ENCODE measurements at regions not wholly inside any gene's neighbourhood (a gene's known extent, or its start where the extent isn't known, plus 50 kb on each side); places are given as distances from the start of the nearest gene placed in this dataset.

DNA sequence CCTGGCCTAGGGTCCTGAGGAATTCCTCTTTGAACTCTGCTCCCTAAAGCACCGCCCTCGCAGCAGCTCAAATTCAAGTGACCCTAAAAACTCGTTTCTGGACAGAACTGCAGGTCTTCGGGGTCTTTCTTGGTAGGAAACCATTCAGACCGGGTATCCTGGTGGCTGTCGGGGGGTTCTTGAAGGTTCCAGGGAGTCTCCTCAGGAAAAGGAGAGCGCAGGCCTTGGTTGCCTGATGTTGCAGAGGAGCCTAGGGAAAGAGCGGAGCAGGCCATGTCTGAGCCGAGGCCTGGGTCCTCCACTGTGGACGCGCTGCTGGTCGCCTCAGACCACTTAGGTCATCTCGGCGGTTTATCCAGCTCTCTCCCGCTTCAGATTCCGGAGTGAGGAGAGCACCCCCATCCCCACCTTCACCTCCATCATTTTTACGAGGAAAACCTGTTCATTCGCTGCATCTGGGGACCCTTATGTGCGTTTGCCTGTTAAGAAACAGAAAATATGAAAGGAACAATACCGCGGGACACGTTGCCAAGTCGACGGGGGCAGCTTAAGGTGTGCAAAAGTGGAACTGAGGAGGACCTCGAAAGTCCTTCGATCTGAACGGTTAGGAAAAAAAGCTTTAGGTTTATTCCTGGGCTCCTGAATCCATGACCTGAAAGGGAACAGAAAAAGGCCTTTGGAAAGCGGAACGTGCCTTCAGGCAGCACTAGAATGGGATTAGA lies 299.4 kb downstream of the PARP8 start:
- Histone ChIP-seq H3K36me3 (ENCODE audit: control insufficient read depth, insufficient read depth, low read length) (no peaks in the 10 kb centered on the region), H3K9ac (ENCODE audit: low read length) (no peak overlapping the region), H3K4me3 (ENCODE audit: low read depth, low read length) (peak overlapping the region; percentile 77), H3K9me3 (ENCODE audit: control insufficient read depth, insufficient read depth, low read depth, low read length) (no peaks in the 10 kb centered on the region), H3K27ac (ENCODE audit: low read depth, low read length) (no peak overlapping the region), H3K27me3 (ENCODE audit: control insufficient read depth, insufficient read depth, low read length) (peaks cover 93% of the 10 kb centered on the region), H3K4me1 (ENCODE audit: control insufficient read depth, insufficient read depth, low read length) (peaks cover 45% of the 10 kb centered on the region)

DNA sequence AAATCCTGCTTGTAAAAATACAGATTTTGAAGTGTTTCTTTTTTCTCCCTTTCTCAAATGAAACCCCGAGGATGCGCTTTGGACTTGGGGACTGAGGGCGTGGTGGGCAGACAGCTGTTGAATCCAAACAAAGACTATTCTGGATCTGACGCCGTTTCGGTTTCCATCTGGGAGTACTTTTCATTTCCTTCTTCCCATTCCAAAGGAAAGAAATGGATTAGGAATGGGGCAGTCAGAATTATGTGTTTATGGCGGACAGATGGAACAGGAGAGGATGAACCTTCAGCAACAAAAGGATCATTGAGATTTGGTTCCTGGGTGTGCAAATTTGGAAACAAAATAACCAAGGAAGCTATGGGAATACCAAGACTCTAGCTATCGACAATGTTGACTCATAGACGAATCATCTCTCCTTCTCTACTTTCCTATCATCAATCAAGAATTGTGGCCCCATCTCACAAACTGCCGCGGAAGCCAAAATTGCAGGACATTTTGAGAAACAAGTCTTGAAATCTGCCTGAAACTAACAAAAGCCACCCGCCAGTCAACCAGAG lies 300.6 kb downstream of the PARP8 start:
- H3K4me3 ChIP-seq (ENCODE audit: low read depth, low read length), result peak overlapping the region; percentile 77

DNA sequence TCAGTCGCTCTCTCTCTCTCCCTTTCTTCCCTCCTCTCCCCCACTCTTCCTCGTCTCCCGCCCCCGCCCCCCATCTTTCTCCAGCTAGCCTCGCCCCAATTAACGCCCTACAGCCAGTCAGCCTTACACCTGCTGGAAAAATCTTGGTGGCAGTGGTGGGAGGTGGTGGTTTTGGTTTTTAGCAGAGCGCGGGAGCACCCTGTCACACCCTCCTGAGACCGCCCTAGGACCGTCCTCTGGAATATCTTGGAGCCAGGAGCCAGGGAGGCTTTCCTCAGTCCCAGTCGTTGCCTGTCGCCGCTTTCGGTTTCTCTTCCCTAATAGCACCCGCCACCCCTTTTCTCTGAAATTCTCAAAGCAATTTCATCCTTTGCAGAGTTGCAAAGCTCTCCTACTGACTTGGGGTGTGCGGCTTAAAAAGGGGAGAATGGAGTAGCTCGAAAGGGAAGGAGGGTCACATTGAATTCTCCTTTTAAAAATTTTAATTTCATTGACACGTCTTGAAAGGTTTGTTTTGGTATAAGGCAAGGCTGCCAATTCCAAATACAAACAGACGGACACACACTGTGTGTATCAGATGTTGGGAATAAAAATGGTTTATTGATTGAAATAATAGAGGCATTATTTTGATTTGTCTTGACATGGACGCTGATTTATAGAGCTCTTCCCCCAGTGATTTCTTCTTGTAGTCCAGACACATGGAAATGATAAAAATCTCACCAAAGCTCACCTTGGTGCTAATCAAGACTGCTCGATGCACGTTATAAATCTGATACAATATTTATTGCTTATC lies 301.3 kb downstream of the PARP8 start:
- Histone ChIP-seq H3K4me1 (ENCODE audit: control insufficient read depth, insufficient read depth, low read length) (peaks cover 45% of the 10 kb centered on the region), H3K36me3 (ENCODE audit: control insufficient read depth, insufficient read depth, low read length) (no peaks in the 10 kb centered on the region), H3K27me3 (ENCODE audit: control insufficient read depth, insufficient read depth, low read length) (peaks cover 92% of the 10 kb centered on the region), H3K9ac (ENCODE audit: low read length) (no peak overlapping the region), H3K27ac (ENCODE audit: low read depth, low read length) (no peak overlapping the region), H3K9me3 (ENCODE audit: control insufficient read depth, insufficient read depth, low read depth, low read length) (no peaks in the 10 kb centered on the region), H3K4me3 (ENCODE audit: low read depth, low read length) (peak overlapping the region; percentile 77)

More for the DNA sequence above, 300.6 kb downstream of the PARP8 start:
- no peak overlapping the region for H3K27ac ChIP-seq (ENCODE audit: low read depth, low read length)
- peaks cover 45% of the 10 kb centered on the region for H3K4me1 ChIP-seq (ENCODE audit: control insufficient read depth, insufficient read depth, low read length)
- H3K9ac ChIP-seq (ENCODE audit: low read length), result no peak overlapping the region
- H3K27me3 ChIP-seq (ENCODE audit: control insufficient read depth, insufficient read depth, low read length), result peaks cover 90% of the 10 kb centered on the region
- H3K36me3 ChIP-seq (ENCODE audit: control insufficient read depth, insufficient read depth, low read length), result no peaks in the 10 kb centered on the region
- no peaks in the 10 kb centered on the region for H3K9me3 ChIP-seq (ENCODE audit: control insufficient read depth, insufficient read depth, low read depth, low read length)

DNA sequence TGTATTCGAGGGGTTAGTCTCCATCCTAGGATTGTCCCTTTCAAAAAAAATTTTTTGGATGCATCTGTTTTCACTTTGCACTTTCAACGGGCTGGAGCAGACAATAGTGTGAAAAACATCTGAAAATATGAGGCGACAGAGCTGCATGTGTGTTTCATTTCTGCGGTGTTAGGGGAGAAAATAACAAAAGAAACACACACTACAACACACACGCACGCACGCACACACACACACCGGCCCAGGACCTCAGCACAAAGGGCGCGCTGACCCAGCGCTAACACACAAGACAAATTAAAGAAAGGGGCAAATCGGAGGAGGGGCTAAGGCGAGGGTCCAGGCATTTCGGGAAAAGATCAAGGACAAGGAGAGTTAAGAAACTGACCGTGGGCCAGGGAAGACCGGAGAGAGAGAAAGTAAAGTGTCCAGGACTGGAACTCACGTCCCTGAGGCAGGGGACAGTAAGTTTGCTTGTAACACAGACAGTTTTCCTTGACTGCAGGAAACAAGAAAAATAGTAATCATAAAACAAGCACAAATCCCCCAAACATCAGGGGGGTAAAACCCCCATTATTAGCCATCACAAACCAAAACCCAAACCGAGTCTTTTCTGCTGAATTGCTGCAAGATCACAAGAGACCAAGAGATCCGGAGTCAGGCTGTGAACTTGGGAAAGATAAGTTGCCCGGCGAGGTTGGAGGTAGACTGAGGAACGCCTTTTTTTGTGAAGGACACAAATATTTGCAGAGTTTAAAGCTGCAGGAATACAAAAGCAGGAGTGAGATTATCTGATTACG lies 302.1 kb downstream of the PARP8 start:
- peak overlapping the region; percentile 1 for H3K9ac ChIP-seq (ENCODE audit: low read length)
- no peaks in the 10 kb centered on the region for H3K9me3 ChIP-seq (ENCODE audit: control insufficient read depth, insufficient read depth, low read depth, low read length)
- peaks cover 45% of the 10 kb centered on the region for H3K4me1 ChIP-seq (ENCODE audit: control insufficient read depth, insufficient read depth, low read length)
- no peak overlapping the region for H3K27ac ChIP-seq (ENCODE audit: low read depth, low read length)
- no peaks in the 10 kb centered on the region for H3K36me3 ChIP-seq (ENCODE audit: control insufficient read depth, insufficient read depth, low read length)
- peak overlapping the region; percentile 77 for H3K4me3 ChIP-seq (ENCODE audit: low read depth, low read length)
- H3K27me3 ChIP-seq (ENCODE audit: control insufficient read depth, insufficient read depth, low read length), result peaks cover 89% of the 10 kb centered on the region

DNA sequence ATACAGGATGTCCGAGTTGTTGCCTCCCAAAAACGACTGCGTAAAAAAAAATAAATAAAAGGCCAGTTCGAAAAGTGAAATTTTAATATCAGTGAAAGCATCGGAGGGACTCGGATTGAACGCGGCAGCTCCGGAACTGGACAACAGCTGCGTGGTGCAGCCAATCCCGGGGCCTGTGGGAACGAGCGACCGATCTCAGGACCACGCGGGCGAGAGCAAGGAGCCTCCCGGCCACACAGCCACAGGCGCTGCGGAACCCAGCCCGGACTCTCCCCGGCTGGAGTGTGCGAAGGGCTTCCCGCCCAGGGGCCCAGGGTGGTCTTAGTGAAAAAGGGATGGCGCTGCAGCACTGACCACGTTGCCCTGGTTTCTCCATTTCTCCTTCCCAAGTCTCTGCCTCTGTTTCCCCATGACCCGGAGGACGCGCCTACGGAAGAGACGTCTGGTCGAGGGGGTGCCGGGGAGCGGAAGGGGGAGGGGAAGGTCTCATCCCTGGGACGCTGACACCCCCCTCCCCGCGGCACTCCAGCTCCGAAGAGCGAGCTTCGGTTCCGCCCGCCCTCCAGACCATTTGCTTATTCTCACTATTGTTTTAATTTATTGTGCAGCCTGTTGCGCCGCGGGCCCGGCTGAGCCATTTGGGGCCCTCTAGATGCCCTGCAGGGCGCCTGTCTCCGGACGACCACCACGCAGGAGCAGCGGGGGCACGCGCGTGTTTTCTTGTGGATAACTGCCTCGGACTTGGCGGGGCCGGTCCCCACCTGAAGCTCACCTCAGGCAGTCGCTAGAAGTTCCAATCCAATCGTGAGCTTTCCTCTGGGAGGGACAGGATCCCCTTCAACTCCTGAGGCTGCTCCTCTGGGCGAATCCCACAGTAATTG lies 303.0 kb downstream of the PARP8 start:
- no peaks in the 10 kb centered on the region for H3K9me3 ChIP-seq (ENCODE audit: control insufficient read depth, insufficient read depth, low read depth, low read length)
- H3K4me1 ChIP-seq (ENCODE audit: control insufficient read depth, insufficient read depth, low read length), result peaks cover 41% of the 10 kb centered on the region
- peak overlapping the region; percentile 77 for H3K4me3 ChIP-seq (ENCODE audit: low read depth, low read length)
- no peak overlapping the region for H3K27ac ChIP-seq (ENCODE audit: low read depth, low read length)
- peaks cover 80% of the 10 kb centered on the region for H3K27me3 ChIP-seq (ENCODE audit: control insufficient read depth, insufficient read depth, low read length)
- H3K36me3 ChIP-seq (ENCODE audit: control insufficient read depth, insufficient read depth, low read length), result no peaks in the 10 kb centered on the region
- peak overlapping the region; percentile 50 for H3K9ac ChIP-seq (ENCODE audit: low read length)

DNA sequence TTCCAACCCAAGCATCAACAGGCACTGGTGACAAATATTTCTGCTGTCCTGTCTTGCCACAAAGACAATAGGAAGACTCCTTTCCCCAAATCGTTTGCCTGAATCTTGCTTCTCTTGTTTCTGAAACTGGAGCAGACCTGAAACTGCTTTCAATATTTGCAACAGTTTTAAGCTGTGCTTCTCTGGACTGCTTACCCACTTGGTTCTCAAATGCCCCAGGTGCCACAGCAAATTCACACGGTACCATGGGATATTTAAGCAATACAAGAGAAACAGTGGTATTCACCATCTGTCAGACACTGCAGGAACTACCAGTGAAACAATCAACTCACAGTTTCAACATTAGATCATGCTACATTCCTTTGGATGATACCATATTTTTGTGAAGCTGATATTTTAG lies 309.4 kb downstream of the PARP8 start:
- no peaks in the 10 kb centered on the region for H3K9me3 ChIP-seq (ENCODE audit: control insufficient read depth, insufficient read depth, low read depth, low read length)
- no peak overlapping the region for H3K27ac ChIP-seq (ENCODE audit: low read depth, low read length)
- H3K4me1 ChIP-seq (ENCODE audit: control insufficient read depth, insufficient read depth, low read length), result no peaks in the 10 kb centered on the region
- H3K4me3 ChIP-seq (ENCODE audit: low read depth, low read length), result no peak overlapping the region
- peaks cover 27% of the 10 kb centered on the region for H3K27me3 ChIP-seq (ENCODE audit: control insufficient read depth, insufficient read depth, low read length)
- H3K9ac ChIP-seq (ENCODE audit: low read length), result no peak overlapping the region
- no peaks in the 10 kb centered on the region for H3K36me3 ChIP-seq (ENCODE audit: control insufficient read depth, insufficient read depth, low read length)

DNA sequence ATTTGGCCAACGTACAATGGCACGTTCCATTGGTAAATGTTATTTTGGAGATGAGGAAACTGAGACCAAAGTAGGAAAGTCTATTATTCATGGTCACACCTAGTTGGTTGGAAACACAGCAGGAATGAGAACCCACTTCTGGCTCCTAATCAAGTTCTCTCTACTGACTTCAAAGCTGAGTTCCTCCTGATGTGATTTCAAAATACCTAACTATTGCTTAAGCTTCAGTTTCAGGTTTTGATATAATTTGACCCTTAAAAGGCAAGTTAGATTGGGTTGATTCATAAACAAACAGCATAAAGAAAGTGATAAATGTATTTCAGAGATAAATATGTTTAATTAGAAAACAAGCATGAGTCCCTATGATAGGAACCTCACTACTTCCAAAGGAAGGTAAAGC lies 312.5 kb downstream of the PARP8 start:
- Histone ChIP-seq H3K9me3 (ENCODE audit: control insufficient read depth, insufficient read depth, low read depth, low read length) (peaks cover 14% of the 10 kb centered on the region; the same call in 1 of the 2 replicates), H3K27ac (ENCODE audit: low read depth, low read length) (no peak overlapping the region), H3K27me3 (ENCODE audit: control insufficient read depth, insufficient read depth, low read length) (peaks cover 11% of the 10 kb centered on the region), H3K36me3 (ENCODE audit: control insufficient read depth, insufficient read depth, low read length) (no peaks in the 10 kb centered on the region), H3K9ac (ENCODE audit: low read length) (no peak overlapping the region), H3K4me3 (ENCODE audit: low read depth, low read length) (no peak overlapping the region), H3K4me1 (ENCODE audit: control insufficient read depth, insufficient read depth, low read length) (no peaks in the 10 kb centered on the region)

DNA sequence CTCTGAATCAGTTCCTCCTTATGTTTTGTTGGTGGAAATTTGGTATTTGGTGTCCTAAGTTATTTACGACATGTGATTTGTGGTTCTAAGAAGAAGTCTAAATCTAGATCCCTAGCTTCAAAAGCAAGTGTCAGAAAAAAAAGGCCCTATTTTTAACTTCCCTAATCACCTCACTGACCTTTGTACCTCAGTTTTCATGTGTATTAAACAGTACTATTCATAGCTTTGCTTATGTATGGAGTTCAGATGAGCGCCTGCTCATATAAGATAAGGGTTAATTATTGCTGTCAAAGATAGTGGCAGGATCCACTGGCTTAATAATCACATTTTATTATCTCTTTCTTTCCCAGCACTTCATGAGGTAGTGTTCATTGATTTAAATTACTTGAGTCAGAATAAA lies 318.2 kb downstream of the PARP8 start:
- Histone ChIP-seq H3K27ac (ENCODE audit: low read depth, low read length) (no peak overlapping the region), H3K36me3 (ENCODE audit: control insufficient read depth, insufficient read depth, low read length) (no peaks in the 10 kb centered on the region), H3K4me3 (ENCODE audit: low read depth, low read length) (no peak overlapping the region), H3K27me3 (ENCODE audit: control insufficient read depth, insufficient read depth, low read length) (no peaks in the 10 kb centered on the region), H3K9me3 (ENCODE audit: control insufficient read depth, insufficient read depth, low read depth, low read length) (peaks cover 14% of the 10 kb centered on the region; the same call in 1 of the 2 replicates), H3K4me1 (ENCODE audit: control insufficient read depth, insufficient read depth, low read length) (no peaks in the 10 kb centered on the region), H3K9ac (ENCODE audit: low read length) (no peak overlapping the region)

DNA sequence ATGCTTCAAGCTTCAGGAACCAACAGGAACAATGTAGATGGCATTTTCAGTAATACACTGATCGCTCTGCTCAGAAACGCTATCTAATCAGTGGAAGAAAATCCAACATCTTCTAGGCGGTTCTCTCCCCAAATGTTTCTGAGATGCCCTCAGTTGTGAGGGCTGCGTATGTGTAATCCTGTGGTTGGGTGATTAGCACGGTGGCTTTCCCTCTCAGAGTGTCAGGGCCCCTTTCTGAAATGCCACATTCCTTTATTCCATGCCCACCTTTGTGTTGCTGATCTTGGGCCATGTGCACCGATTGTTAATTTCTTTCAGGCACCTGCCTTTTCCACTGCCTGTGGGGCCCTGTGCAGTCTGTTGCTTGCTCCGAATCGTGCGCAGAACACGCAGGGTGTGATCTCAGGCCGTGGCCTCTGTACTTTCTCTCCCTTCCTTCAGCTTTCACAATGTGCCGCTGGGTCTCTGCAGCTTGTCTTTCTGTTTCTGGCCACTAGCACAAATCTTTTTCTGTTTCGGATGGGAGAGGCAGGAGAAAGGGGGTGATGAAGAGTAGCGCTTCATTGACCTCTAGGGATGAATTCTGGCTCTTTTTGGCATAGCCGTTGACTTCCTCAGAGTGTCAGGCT lies 324.0 kb downstream of the PARP8 start:
- no peak overlapping the region for H3K27ac ChIP-seq (ENCODE audit: low read depth, low read length)
- no peaks in the 10 kb centered on the region for H3K36me3 ChIP-seq (ENCODE audit: control insufficient read depth, insufficient read depth, low read length)
- H3K27me3 ChIP-seq (ENCODE audit: control insufficient read depth, insufficient read depth, low read length), result 0 out of 2 replicates have a peak, but pooled peaks cover 4% of the 10 kb centered on the region
- H3K9me3 ChIP-seq (ENCODE audit: control insufficient read depth, insufficient read depth, low read depth, low read length), result no peaks in the 10 kb centered on the region
- no peaks in the 10 kb centered on the region; the same call in 1 of the 2 replicates for H3K4me1 ChIP-seq (ENCODE audit: control insufficient read depth, insufficient read depth, low read length)
- H3K4me3 ChIP-seq (ENCODE audit: low read depth, low read length), result no peak overlapping the region
- H3K9ac ChIP-seq (ENCODE audit: low read length), result no peak overlapping the region
